Naive thymus-derived CD4-positive, alpha-beta T cell (primary cell): ENCODE measurements at regions not wholly inside any gene's neighbourhood (a gene's known extent, or its start where the extent isn't known, plus 50 kb on each side); places are given as distances from the start of the nearest gene placed in this dataset.

Experiments used
- ATAC-seq: fragments of 150-1000 bp; cut with Tn5 transposase; 2 replicates; pipeline ENCODE4 v1.10.0; 2021; ENCODE audit warnings: mild to moderate bottlenecking, moderate library complexity
- CTCF ChIA-PET: fragments of 350-600 bp; sonication (Branson Sonifier 250); formaldehyde crosslinking; loops from one replicate; lab custom pipeline; 2021; ENCODE audit warnings: antibody characterized with exemption; lab: Charles Lee
- POLR2A ChIA-PET: fragments of 350-600 bp; sonication (Branson Sonifier 250); formaldehyde crosslinking; loops from one replicate; lab custom pipeline; 2021; ENCODE audit warnings: antibody characterized with exemption, inconsistent platforms; lab: Charles Lee
- DNase-seq, 9 donors: peaks; one replicate each; pipeline versions ENCODE4 v3.0.0 to v3.0.0-alpha.2; 2020 to 2022; ENCODE audit warnings: mixed read lengths in 1 of 9
- H3K27ac ChIP-seq: one replicate; pipeline ENCODE4 v1.7.0; 2013; ENCODE audit warnings: mild to moderate bottlenecking, low read depth, low read length, moderate library complexity
- H3K27me3 ChIP-seq, 2 donors: one replicate each; pipeline ENCODE4 v1.7.0; 2013; ENCODE audit warnings: low read length in 2 of 2, mild to moderate bottlenecking in 2 of 2, moderate library complexity in 2 of 2; ENCODE audit not compliant: control insufficient read depth in 2 of 2, insufficient read depth in 2 of 2
- H3K36me3 ChIP-seq, 3 experiments: 1 replicate in 2 of 3; 2 replicates in 1 of 3; pipeline ENCODE4 v1.7.0; 2013; ENCODE audit warnings: low read length in 3 of 3, mild to moderate bottlenecking in 3 of 3, moderate library complexity in 1 of 3; ENCODE audit not compliant: insufficient read depth in 3 of 3, control insufficient read depth in 2 of 3
- H3K4me1 ChIP-seq, 2 donors: one replicate each; pipeline ENCODE4 v1.7.0; 2013; ENCODE audit warnings: low read length in 2 of 2, mild to moderate bottlenecking in 2 of 2, moderate library complexity in 1 of 2; ENCODE audit not compliant: control insufficient read depth in 2 of 2, insufficient read depth in 2 of 2
- H3K4me3 ChIP-seq: 2 replicates; pipeline ENCODE4 v1.7.0; 2013; ENCODE audit warnings: mild to moderate bottlenecking, low read length
- H3K9me3 ChIP-seq, 3 experiments: 1 replicate in 2 of 3; 2 replicates in 1 of 3; pipeline ENCODE4 v1.7.0; 2013; ENCODE audit warnings: low read length in 3 of 3; ENCODE audit not compliant: control insufficient read depth in 2 of 3
- H3K27ac Mint-ChIP-seq, 9 donors: one replicate each; pipeline ENCODE4 v1.8.0; 2020 to 2022; ENCODE audit warnings: mixed read lengths in 9 of 9, mild to moderate bottlenecking in 8 of 9, moderate library complexity in 5 of 9, inconsistent platforms in 2 of 9
- H3K27me3 Mint-ChIP-seq, 5 donors: one replicate each; pipeline ENCODE4 v1.8.0; 2021 to 2022; ENCODE audit warnings: mixed read lengths in 5 of 5, mild to moderate bottlenecking in 1 of 5
- H3K36me3 Mint-ChIP-seq, 5 donors: one replicate each; pipeline ENCODE4 v1.8.0; 2020 to 2022; ENCODE audit warnings: mixed read lengths in 5 of 5, mild to moderate bottlenecking in 3 of 5, inconsistent platforms in 1 of 5
- H3K4me1 Mint-ChIP-seq, 7 donors: one replicate each; pipeline ENCODE4 v1.8.0; 2020 to 2022; ENCODE audit warnings: mixed read lengths in 7 of 7, mild to moderate bottlenecking in 3 of 7, inconsistent platforms in 1 of 7
- H3K4me3 Mint-ChIP-seq, 10 donors: one replicate each; pipeline ENCODE4 v1.8.0; 2020 to 2022; ENCODE audit warnings: mild to moderate bottlenecking in 10 of 10, mixed read lengths in 10 of 10, moderate library complexity in 6 of 10, inconsistent platforms in 2 of 10
- H3K9me3 Mint-ChIP-seq, 11 donors: one replicate each; pipeline ENCODE4 v1.8.0; 2020 to 2022; ENCODE audit warnings: mixed read lengths in 11 of 11, mild to moderate bottlenecking in 4 of 11, inconsistent platforms in 1 of 11, moderate library complexity in 1 of 11
- intact Hi-C, 2 donors: fragments of 100-400 bp; cut with micrococcal nuclease; formaldehyde crosslinking; loops; one replicate each; pipeline ENCODE4 v1.15.1; 2023

DNA sequence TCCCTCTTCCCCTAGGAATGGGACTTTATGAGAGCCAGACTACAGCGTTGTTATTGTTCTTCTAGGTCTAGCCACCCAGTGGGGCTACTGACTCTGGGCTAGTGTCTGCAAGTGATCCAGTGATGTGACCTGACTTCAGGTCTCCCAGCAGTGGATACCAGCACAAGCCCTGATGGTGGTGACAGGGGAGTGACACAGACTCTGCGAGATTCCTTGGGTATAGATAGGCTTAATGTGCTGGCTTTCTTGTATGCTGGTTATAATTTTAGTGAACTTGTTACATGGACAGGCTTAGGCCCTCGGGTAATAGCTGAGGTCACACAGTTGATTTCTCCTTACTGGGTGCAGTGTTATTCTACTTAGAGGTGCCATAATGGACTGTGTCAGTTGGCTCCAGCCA is 106.9 kb downstream of the TBC1D30 start:
- ChIA-PET CTCF (no interaction called here), POLR2A (no interaction called here)
- intact Hi-C loops: no loop called here
- Mint-ChIP-seq H3K27me3 (peaks cover 22 to 53% (median 36%) of the 10 kb centered on the region in 5 donors), H3K9me3 (peaks cover 0 to 1% (median 0%) of the 10 kb centered on the region in 11 donors), H3K36me3 (no peaks in the 10 kb centered on the region), H3K27ac (no peak overlapping the region), H3K4me3 (no peak overlapping the region), H3K4me1 (no peaks in the 10 kb centered on the region)
- Histone ChIP-seq H3K9me3 (no peaks in the 10 kb centered on the region), H3K4me3 (no peak overlapping the region), H3K27ac (no peak overlapping the region), H3K36me3 (no peaks in the 10 kb centered on the region), H3K4me1 (no peaks in the 10 kb centered on the region), H3K27me3 (no peaks in the 10 kb centered on the region)
- ATAC-seq: no peak
- no peak for DNase-seq

- Histone ChIP-seq H3K27ac (no peak overlapping the region), H3K36me3 (no peaks in the 10 kb centered on the region), H3K4me3 (no peak overlapping the region), H3K27me3 (no peaks in the 10 kb centered on the region), H3K9me3 (no peaks in the 10 kb centered on the region), H3K4me1 (no peaks in the 10 kb centered on the region)
- Mint-ChIP-seq H3K27me3 (peaks cover 19 to 51% (median 37%) of the 10 kb centered on the region in 5 donors), H3K9me3 (peaks cover 0 to 1% (median 0%) of the 10 kb centered on the region in 11 donors), H3K36me3 (no peaks in the 10 kb centered on the region), H3K4me1 (no peaks in the 10 kb centered on the region), H3K4me3 (no peak overlapping the region), H3K27ac (no peak overlapping the region)
- ATAC-seq (no peak), DNase-seq (no peak)
- ChIA-PET POLR2A (no interaction called here), CTCF (no interaction called here)
- intact Hi-C loops: no loop called here
Measured at GRCh38 chr12:64931981-64932380, 107.5 kb downstream of the TBC1D30 start.

DNA sequence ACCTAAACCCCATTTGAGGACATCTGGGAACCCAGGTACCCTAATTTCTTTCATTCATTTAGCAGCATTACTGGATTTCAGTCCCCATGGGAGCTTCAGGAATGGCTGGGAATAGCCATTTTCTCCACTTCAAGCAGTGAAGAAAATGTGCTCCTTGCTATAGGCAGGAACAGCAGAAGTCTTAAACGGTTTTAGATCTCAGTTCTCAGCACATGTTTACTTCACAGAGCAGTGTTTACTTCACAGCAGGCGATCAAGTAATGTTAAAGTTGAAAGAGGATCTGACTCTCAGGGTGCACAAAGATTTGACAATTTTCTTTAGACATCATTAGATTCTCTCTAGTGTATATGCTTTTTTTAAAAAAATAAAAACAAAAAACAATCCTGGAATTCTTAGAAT is 109.3 kb downstream of the TBC1D30 start:
- ChIA-PET POLR2A (no interaction called here), CTCF (interaction anchor here (0.5 kb wide), 1 partner anchor 139 kb away, joined by 4 read pairs; no protein-coding TSS in a partner anchor)

GRCh38 chr12:64937452-64937851 is 113.0 kb downstream of the TBC1D30 start:
- H3K27ac ChIP-seq: no peak overlapping the region
- no peaks in the 10 kb centered on the region for H3K36me3 ChIP-seq
- no peak overlapping the region for H3K4me3 ChIP-seq
- ChIA-PET CTCF (no interaction called here), POLR2A (no interaction called here)
- no peak overlapping the region for H3K4me3 Mint-ChIP-seq
- no peaks in the 10 kb centered on the region for H3K9me3 ChIP-seq
- ATAC-seq (no peak), DNase-seq (no peak)
- H3K27me3 ChIP-seq: no peaks in the 10 kb centered on the region
- peaks cover 13 to 48% (median 39%) of the 10 kb centered on the region in 5 donors for H3K27me3 Mint-ChIP-seq
- no peaks in the 10 kb centered on the region for H3K36me3 Mint-ChIP-seq
- H3K9me3 Mint-ChIP-seq: peaks cover 0 to 1% (median 0%) of the 10 kb centered on the region in 11 donors
- no peak overlapping the region for H3K27ac Mint-ChIP-seq
- intact Hi-C loops: no loop called here
- no peaks in the 10 kb centered on the region for H3K4me1 ChIP-seq
- no peaks in the 10 kb centered on the region for H3K4me1 Mint-ChIP-seq

More for the DNA sequence above, 109.3 kb downstream of the TBC1D30 start:
- Histone ChIP-seq H3K27me3 (no peaks in the 10 kb centered on the region), H3K36me3 (no peaks in the 10 kb centered on the region), H3K9me3 (no peaks in the 10 kb centered on the region), H3K4me3 (no peak overlapping the region), H3K4me1 (no peaks in the 10 kb centered on the region), H3K27ac (no peak overlapping the region)
- no peaks in the 10 kb centered on the region for H3K36me3 Mint-ChIP-seq
- intact Hi-C loops: no loop called here
- no peaks in the 10 kb centered on the region for H3K4me1 Mint-ChIP-seq
- H3K9me3 Mint-ChIP-seq: peaks cover 0 to 1% (median 0%) of the 10 kb centered on the region in 11 donors
- peaks cover 14 to 53% (median 44%) of the 10 kb centered on the region in 5 donors for H3K27me3 Mint-ChIP-seq
- H3K4me3 Mint-ChIP-seq: no peak overlapping the region
- ATAC-seq (no peak), DNase-seq (no peak)
- no peak overlapping the region for H3K27ac Mint-ChIP-seq

GRCh38 chr12:64938179-64938578 is 113.7 kb downstream of the TBC1D30 start:
- Histone ChIP-seq H3K27me3 (no peaks in the 10 kb centered on the region), H3K27ac (no peak overlapping the region), H3K4me1 (no peaks in the 10 kb centered on the region), H3K4me3 (no peak overlapping the region), H3K36me3 (no peaks in the 10 kb centered on the region), H3K9me3 (no peaks in the 10 kb centered on the region)
- Mint-ChIP-seq H3K4me3 (no peak overlapping the region), H3K36me3 (no peaks in the 10 kb centered on the region), H3K27ac (no peak overlapping the region), H3K27me3 (peaks cover 14 to 48% (median 36%) of the 10 kb centered on the region in 5 donors), H3K4me1 (no peaks in the 10 kb centered on the region), H3K9me3 (peaks cover 0 to 1% (median 0%) of the 10 kb centered on the region in 11 donors)
- ChIA-PET POLR2A (no interaction called here), CTCF (no interaction called here)
- DNase-seq (no peak), ATAC-seq (no peak)
- intact Hi-C loops: no loop called here

DNA sequence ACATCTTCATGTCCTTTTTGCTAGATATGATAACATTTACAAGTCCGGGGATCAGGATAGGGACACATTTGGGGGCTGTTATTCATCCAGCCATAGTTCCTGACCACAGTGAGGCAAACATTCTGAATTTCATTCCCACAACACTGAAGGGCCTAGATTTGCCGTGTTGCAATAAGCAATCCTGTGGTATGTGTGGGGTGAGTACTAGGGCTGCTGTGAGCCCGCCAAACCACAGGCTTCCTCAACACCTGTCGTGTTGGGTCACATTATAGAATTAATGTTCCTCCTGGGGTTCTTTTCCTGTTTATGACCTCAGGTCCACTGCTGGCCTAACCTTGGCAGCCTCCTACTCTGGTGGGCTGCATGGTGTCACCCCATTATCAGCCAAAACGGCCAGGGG is 119.2 kb downstream of the TBC1D30 start:
- ChIA-PET CTCF (no interaction called here), POLR2A (no interaction called here)
- peaks cover 0 to 1% (median 0%) of the 10 kb centered on the region in 11 donors for H3K9me3 Mint-ChIP-seq
- H3K4me3 Mint-ChIP-seq: no peak overlapping the region
- H3K27me3 Mint-ChIP-seq: peaks cover 14 to 46% (median 22%) of the 10 kb centered on the region in 5 donors
- ATAC-seq (no peak), DNase-seq (no peak)
- no peaks in the 10 kb centered on the region for H3K36me3 Mint-ChIP-seq
- H3K27me3 ChIP-seq: no peaks in the 10 kb centered on the region
- H3K4me1 ChIP-seq: no peaks in the 10 kb centered on the region
- no peak overlapping the region for H3K27ac Mint-ChIP-seq
- no peak overlapping the region for H3K27ac ChIP-seq
- intact Hi-C loops: no loop called here
- no peaks in the 10 kb centered on the region for H3K9me3 ChIP-seq
- H3K4me1 Mint-ChIP-seq: peaks cover 0 to 5% (median 0%) of the 10 kb centered on the region in 7 donors
- H3K4me3 ChIP-seq: no peak overlapping the region
- H3K36me3 ChIP-seq: no peaks in the 10 kb centered on the region

- Histone ChIP-seq H3K4me3 (no peak overlapping the region), H3K27ac (no peak overlapping the region), H3K9me3 (no peaks in the 10 kb centered on the region), H3K36me3 (no peaks in the 10 kb centered on the region), H3K4me1 (no peaks in the 10 kb centered on the region), H3K27me3 (no peaks in the 10 kb centered on the region)
- POLR2A ChIA-PET: interaction anchor here (0.7 kb wide), 1 partner anchor 826 kb away, joined by 7 read pairs; no protein-coding TSS in a partner anchor
- no peak for DNase-seq
- peaks cover 11 to 43% (median 24%) of the 10 kb centered on the region in 5 donors for H3K27me3 Mint-ChIP-seq
- H3K27ac Mint-ChIP-seq: no peak overlapping the region
- CTCF ChIA-PET: no interaction called here
- peaks cover 0 to 3% (median 0%) of the 10 kb centered on the region in 11 donors for H3K9me3 Mint-ChIP-seq
- no peak for ATAC-seq
- peaks cover 0 to 5% (median 0%) of the 10 kb centered on the region in 7 donors for H3K4me1 Mint-ChIP-seq
- intact Hi-C loops: no loop called here
- no peaks in the 10 kb centered on the region for H3K36me3 Mint-ChIP-seq
- H3K4me3 Mint-ChIP-seq: no peak overlapping the region
Measured at GRCh38 chr12:64944966-64945365, 120.5 kb downstream of the TBC1D30 start.
